ENCODE measurements at regions not wholly inside any gene's neighbourhood (a gene's known extent, or its start where the extent isn't known, plus 50 kb on each side); places are given as distances from the start of the nearest gene placed in this dataset.
"Not testable (repeated sequence)": the region's sequence is repeated elsewhere in the genome, so short reads cannot be mapped to it uniquely, and the experiment has no call there.

GRCh38 chr1:213324859-213325258 is 273.8 kb downstream of the RPS6KC1 start:
- DNase-seq (ENCODE audit: low read depth in 2 of 2) = no peak

GRCh38 chr1:213325482-213325881 is 274.4 kb downstream of the RPS6KC1 start:
- no peak for DNase-seq (ENCODE audit: low read depth in 2 of 2)

GRCh38 chr1:213326281-213327016 is 275.4 kb downstream of the RPS6KC1 start:
- no peak for DNase-seq (ENCODE audit: low read depth in 2 of 2)

GRCh38 chr1:213327017-213327667 is 276.1 kb downstream of the RPS6KC1 start:
- no peak for DNase-seq (ENCODE audit: low read depth in 2 of 2)

GRCh38 chr1:213329406-213330008 is 278.5 kb downstream of the RPS6KC1 start:
- no peak for DNase-seq (ENCODE audit: low read depth in 2 of 2)

DNA sequence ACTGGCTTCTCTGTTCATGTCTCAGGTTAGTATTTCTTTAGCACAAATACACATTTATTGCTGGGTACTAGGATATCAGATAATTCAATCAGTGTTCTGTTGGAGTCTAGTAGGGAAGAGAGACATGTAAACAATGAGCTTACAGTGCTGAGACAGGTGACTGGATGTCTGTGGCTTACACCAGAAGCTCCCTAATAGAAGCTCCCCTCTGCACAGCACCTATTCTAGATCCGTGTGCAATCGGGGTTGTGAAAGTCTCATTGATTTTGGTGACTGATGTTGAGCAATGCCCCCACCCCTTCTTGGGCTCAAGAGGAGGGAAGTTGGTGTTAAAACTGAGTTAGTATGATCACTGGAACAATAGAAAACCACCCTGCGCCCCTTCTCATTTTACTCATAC is 279.2 kb downstream of the RPS6KC1 start:
- DNase-seq (ENCODE audit: low read depth in 2 of 2) = no peak

- DNase-seq (ENCODE audit: low read depth in 2 of 2) = no peak
Observed at GRCh38 chr1:213331631-213332175, 280.7 kb downstream of the RPS6KC1 start.

DNA sequence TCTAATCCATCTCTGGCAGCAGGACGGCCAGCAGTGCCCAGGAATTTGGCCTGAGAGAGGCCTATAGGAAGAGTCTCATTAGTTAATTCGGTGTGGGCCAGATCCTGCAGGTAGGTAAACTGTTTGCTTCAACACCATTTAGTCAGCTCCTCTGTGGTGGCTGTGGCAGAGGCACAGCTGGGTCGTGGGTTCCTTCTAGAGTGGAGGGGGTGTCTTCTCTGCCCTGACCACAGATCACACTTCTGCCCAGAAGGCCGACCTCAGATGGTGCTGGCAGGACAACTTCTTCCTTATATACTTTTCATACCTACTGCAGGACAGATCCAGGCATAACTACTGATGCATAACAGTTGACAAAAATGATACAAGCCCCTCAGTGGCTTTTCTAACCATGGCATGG is 281.4 kb downstream of the RPS6KC1 start:
- no peak for DNase-seq (ENCODE audit: low read depth in 2 of 2)

DNA sequence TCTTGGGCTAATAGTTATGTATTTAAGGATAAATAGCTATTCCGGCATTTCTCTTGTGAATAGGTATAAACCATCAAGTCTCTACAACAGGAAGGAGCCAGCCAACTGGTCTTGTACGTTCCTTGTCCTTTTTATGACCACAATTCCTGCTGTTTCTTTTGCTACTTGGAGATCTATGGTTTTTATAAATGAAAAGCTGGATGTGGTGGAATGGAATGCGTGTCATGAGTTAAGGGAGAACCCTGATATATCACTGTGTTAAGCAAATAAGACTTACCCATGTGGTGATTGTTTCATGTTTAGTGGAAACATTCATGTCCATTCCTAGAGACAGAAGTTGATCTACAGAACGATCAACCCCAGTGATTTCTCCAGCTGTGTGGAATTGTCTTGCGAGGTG is 282.1 kb downstream of the RPS6KC1 start:
- no peak for DNase-seq (ENCODE audit: low read depth in 2 of 2)

DNA sequence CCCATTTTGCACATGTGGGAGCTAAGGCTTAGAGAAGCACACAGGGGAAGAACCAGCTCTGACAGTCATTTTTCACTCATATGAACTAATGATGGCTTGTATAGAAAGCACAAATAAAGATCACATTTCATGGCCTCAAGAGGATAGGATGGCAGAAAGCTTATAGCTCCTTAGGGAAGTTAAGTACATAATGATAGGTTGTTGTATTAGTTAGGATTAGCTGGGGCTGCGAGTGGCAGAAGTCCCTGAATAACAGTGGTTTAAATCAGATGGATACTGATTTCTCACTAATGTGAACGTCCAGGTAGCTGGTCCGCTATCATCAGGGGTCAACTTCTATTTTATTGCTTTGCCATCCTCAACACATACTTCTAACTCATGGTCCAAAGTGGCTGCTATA is 284.0 kb downstream of the RPS6KC1 start:
- DNase-seq (ENCODE audit: low read depth in 2 of 2) = no peak

GRCh38 chr1:213337025-213337678 is 286.1 kb downstream of the RPS6KC1 start:
- DNase-seq (ENCODE audit: low read depth in 2 of 2) = no peak

DNA sequence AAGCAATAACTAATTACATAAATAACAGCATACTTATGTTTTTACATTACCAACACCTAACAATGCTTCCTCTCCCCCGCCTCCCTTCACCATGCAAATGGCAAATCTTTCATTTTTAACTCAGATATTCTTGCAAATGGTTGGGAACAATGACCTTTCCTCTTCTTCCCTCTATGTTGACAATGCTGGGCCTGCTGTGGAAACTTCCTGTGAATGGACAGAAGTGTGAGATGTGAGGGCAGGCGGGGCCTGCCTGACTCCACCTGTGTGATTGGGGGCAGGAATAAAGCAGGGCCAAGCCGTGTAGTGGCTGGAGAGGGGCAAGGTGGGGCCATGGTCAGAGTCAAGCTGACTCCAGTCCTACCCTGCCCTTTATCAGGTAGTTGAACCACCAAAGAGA is 289.6 kb downstream of the RPS6KC1 start:
- DNase-seq (ENCODE audit: low read depth in 2 of 2) = no peak

DNA sequence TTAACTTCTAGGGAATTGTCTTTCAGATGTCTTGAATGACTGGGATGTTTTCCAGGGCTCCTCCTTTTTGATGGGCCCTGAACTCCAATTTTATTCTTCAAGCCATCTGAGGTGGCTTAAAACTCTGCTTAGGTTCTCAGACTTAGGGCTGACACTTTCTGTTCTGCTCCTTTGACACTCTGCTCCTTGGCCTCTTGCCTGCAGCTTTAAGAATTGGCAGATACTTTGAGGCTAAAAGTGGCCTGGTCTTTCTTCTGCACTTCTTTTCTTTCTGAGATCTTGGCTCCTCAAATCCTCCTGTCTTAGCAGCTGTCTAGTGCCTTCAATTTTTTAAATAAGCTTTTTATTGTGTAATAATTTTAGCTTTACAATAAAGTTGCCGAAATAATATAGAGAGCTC is 294.6 kb downstream of the RPS6KC1 start:
- no peak for DNase-seq (ENCODE audit: low read depth in 2 of 2)

DNA sequence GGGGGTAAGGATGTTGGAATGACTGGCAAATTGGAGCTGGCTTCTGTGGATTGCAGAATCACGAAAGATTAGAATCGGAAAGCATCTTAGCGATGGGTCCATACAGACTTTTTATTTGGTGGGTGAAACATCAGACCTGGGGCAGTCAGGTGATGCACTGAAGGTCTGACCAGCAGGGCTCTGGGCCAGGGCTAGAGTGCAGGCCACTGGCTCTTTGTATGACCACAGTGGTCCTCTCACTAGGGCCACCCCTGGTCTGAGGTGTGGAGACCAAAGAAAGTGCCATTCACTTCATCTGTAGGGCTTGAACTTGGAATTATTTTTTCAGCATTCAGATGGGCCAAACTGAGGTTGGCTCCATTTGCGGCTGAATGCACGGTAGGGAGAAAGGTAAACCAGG is 306.4 kb downstream of the RPS6KC1 start:
- no peak for DNase-seq (ENCODE audit: low read depth in 2 of 2)

GRCh38 chr1:213358368-213358767 is 307.3 kb downstream of the RPS6KC1 start:
- not testable (repeated sequence) for DNase-seq (ENCODE audit: low read depth in 2 of 2)

DNA sequence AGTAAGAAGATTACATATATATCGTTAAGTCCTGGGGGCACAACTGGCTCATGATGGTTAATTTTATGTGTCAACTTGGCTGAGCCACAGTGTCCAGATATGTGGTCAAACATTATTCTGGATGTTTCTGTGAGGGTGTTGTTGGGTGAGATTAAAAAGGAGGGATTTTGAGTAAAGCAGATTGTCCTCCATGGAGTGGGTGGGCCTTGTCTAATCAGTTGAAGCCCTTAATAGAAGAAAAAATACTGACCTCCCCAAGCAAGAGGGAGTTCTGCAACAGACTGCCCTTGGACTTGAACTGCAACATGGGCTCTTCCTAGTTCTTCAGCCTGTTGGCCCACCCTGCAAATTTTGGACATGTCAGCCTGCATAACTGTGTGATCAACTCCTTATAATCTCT is 311.6 kb downstream of the RPS6KC1 start:
- no peak for DNase-seq (ENCODE audit: low read depth in 2 of 2)

- no peak for DNase-seq (ENCODE audit: low read depth in 2 of 2)
Observed at GRCh38 chr1:213366141-213366831, 315.2 kb downstream of the RPS6KC1 start.

DNA sequence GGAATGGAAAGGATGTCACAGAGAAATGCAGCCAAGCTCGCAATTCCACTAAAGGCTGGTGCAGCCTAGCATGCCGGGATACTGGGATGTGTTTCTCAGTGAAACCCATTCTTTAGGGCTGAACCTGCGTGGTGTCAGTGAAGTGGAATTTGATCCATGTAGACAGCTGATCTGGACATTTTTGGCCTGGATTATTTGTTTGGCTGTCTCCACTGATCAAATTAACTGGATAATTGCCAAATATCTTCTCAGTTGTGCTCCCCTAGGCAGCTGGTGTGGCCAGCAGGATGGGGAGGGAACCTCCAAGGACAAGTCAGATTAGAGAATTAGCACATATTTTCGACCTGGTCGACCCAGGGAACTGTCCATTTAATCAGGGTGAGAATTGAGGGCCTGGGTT is 318.4 kb downstream of the RPS6KC1 start:
- DNase-seq (ENCODE audit: low read depth in 2 of 2) = no peak

GRCh38 chr1:213370523-213370922 is 319.5 kb downstream of the RPS6KC1 start:
- DNase-seq (ENCODE audit: low read depth in 2 of 2) = no peak

GRCh38 chr1:213371525-213371846 is 320.4 kb downstream of the RPS6KC1 start:
- DNase-seq (ENCODE audit: low read depth in 2 of 2) = no peak

GRCh38 chr1:213371847-213372619 is 321.0 kb downstream of the RPS6KC1 start:
- DNase-seq (ENCODE audit: low read depth in 2 of 2) = no peak
